ENCODE measurements at regions not wholly inside any gene's neighbourhood (a gene's known extent, or its start where the extent isn't known, plus 50 kb on each side); places are given as distances from the start of the nearest gene placed in this dataset.

DNA sequence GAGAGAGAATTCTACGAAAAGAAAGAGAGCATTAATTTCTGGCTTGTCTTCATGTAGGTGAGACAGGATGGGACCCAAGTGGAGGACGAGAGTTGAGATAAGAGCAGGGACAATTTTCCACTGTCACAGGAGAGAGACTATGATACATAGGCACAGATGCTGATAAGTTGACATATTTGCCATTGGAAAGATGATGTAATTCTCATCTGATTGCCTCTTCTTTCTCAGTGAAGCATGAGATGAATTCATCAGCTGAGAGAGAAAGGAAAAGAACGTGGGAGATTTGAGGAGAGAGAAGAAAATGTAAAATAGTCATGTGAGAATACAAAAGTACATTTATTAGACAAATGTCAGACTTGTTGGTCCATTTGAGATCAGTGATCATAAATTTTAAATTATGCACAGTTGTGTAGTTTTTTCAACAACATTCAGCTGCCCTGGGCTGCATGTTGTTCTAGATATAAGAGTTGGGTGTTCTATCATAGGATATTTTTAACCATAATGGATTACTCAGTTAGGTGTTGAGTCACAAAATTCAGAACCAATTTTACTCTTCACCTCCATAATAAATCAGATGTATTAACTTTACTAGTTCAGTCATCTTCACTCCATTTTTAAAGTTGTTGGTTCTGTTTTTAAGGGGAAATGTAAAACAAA, 222.9 kb downstream of the DPY19L2 start:
- Histone ChIP-seq H2BK120ac (ENCODE audit: low read depth, low read length, poor library complexity, severe bottlenecking) (no peak overlapping the region), H3K27me3 (ENCODE audit: insufficient read depth, low read length) (no peaks in the 10 kb centered on the region), H2BK12ac (ENCODE audit: insufficient read length, low read depth, low read length) (no peak overlapping the region), H3K79me1 (ENCODE audit: insufficient read depth, low read depth, low read length, poor library complexity, severe bottlenecking) (no peaks in the 10 kb centered on the region), H3K4me2 (ENCODE audit: insufficient read depth, insufficient read length, low read length) (no peak overlapping the region), H3K23me2 (ENCODE audit: insufficient read length, low read depth, low read length, poor library complexity, severe bottlenecking) (no peaks in the 10 kb centered on the region), H3K14ac (ENCODE audit: insufficient read depth, low read length) (no peak overlapping the region), H4K5ac (ENCODE audit: insufficient read length, low read depth, low read length) (no peak overlapping the region), H2AK5ac (ENCODE audit: insufficient read length, low read length) (no peak overlapping the region), H3K56ac (ENCODE audit: insufficient read length, low read depth, low read length) (no peak overlapping the region), H2BK5ac (ENCODE audit: insufficient read length, low read length) (no peak overlapping the region), H2AFZ (ENCODE audit: low read length) (no peak overlapping the region), H2BK15ac (ENCODE audit: low read depth, low read length) (no peak overlapping the region), H3K4ac (ENCODE audit: low read depth, low read length) (no peak overlapping the region), H4K20me1 (ENCODE audit: control insufficient read depth, insufficient read depth, insufficient read length) (no peaks in the 10 kb centered on the region), H3K27ac (ENCODE audit: insufficient read length, low read depth, low read length) (no peak overlapping the region), H2BK20ac (ENCODE audit: low read depth, low read length, poor library complexity, severe bottlenecking) (no peak overlapping the region), H3K4me1 (ENCODE audit: insufficient read depth, low read length) (no peaks in the 10 kb centered on the region), H3K79me2 (ENCODE audit: insufficient read depth, low read length) (no peaks in the 10 kb centered on the region), H4K91ac (ENCODE audit: insufficient read length, low read depth, low read length) (no peak overlapping the region), H3K18ac (ENCODE audit: insufficient read length, low read depth, low read length) (no peak overlapping the region), H3T11ph (ENCODE audit: low read length) (no peak overlapping the region), H3K9me3 (ENCODE audit: control insufficient read depth, low read depth, low read length) (no peaks in the 10 kb centered on the region), H4K8ac (replicated peaks; ENCODE audit: insufficient read length, low read depth, low read length) (no peak overlapping the region), H3K23ac (ENCODE audit: insufficient read length, low read depth, low read length) (no peak overlapping the region), H3K9ac (ENCODE audit: extremely low read depth, insufficient read length, low read length) (no peak overlapping the region)
- no peak for DNase-seq
- Mint-ChIP-seq H3K27me3 (ENCODE audit: low read depth) (no peaks in the 10 kb centered on the region), H3K9me3 (no peaks in the 10 kb centered on the region), H3K4me1 (peaks cover 0 to 3% of the 10 kb centered on the region in 2 experiments; a peak in 1 of 4 replicates), H3K36me3 (ENCODE audit: insufficient read depth in 1 of 3, low read depth in 3 of 3) (no peaks in the 10 kb centered on the region), H3K27ac (no peak overlapping the region), H3K4me3 (no peak overlapping the region)
- TF ChIP-seq, protein P1, sequence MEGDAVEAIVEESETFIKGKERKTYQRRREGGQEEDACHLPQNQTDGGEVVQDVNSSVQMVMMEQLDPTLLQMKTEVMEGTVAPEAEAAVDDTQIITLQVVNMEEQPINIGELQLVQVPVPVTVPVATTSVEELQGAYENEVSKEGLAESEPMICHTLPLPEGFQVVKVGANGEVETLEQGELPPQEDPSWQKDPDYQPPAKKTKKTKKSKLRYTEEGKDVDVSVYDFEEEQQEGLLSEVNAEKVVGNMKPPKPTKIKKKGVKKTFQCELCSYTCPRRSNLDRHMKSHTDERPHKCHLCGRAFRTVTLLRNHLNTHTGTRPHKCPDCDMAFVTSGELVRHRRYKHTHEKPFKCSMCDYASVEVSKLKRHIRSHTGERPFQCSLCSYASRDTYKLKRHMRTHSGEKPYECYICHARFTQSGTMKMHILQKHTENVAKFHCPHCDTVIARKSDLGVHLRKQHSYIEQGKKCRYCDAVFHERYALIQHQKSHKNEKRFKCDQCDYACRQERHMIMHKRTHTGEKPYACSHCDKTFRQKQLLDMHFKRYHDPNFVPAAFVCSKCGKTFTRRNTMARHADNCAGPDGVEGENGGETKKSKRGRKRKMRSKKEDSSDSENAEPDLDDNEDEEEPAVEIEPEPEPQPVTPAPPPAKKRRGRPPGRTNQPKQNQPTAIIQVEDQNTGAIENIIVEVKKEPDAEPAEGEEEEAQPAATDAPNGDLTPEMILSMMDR (conservative IDR thresholded peaks at IDR 0.05) = no peak
- WGBS (ENCODE audit: extremely low coverage, insufficient read length, low lambda C conversion rate) = no CpG with 5 or more reads among the region's 3 CpGs
